ENCODE measurements at regions not wholly inside any gene's neighbourhood (a gene's known extent, or its start where the extent isn't known, plus 50 kb on each side); places are given as distances from the start of the nearest gene placed in this dataset.

- no peak for DNase-seq (ENCODE audit: low spot score)
Observed at GRCh38 chr13:21318891-21319532, 140.1 kb downstream of the ZDHHC20 start.

DNA sequence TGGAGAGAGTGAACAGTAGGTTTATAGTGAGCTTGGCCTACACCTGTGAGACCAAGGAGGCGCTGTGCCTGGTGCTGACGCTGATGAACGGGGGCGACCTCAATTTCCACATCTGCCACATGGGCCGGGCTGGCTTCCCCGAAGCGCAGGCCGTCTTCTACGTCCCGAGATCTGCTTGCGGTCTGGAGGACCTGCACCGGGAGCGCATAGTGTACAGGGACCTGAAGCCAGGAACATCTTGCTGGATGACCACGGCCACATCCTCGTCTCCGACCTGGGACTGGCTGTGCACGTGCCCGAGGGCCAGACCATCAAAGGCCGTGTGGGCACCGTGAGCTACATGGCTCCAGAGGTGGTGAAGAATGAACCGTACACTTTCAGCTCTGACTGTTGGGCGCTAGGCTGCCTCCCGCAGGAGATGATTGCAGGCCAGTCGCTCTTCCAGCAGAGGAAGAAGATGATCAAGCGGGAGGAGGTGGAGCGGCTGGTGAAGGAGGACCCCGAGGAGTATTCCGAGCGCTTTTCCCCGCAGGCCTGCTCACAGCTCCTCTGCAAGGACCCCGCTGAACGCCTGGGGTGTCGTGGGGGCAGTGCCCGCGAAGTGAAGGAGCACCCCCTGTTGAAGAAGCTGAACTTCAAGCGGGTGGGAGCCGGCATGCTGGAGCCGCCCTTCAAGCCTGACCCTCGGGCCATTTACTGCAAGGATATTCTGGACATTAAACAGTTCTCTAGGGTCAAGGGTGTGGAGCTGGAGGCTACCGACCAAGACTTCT lies 139.0 kb downstream of the ZDHHC20 start:
- DNase-seq (ENCODE audit: low spot score), result no peak

GRCh38 chr13:21320642-21321034 lies 138.5 kb downstream of the ZDHHC20 start:
- no peak for DNase-seq (ENCODE audit: low spot score)

DNA sequence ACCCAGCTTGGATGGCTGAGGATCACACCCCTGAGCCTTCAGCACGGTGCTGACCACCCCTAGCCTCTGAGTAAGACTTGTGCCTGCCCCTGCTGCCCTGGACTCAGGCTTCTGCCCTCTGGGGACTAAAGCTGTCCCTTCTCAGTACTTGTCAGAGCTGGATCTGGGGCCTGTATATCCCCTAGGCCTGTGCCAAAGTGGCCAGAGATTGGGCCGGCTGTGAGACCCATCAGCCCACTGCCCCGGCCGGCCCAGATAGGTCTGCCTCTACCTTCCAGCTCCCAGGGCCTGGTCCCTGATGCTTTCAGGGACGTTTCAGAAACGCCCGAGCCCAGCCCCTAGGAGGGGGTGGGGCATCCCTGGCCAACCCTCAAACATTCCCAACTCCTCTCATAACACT lies 137.8 kb downstream of the ZDHHC20 start:
- no peak for DNase-seq (ENCODE audit: low spot score)

DNA sequence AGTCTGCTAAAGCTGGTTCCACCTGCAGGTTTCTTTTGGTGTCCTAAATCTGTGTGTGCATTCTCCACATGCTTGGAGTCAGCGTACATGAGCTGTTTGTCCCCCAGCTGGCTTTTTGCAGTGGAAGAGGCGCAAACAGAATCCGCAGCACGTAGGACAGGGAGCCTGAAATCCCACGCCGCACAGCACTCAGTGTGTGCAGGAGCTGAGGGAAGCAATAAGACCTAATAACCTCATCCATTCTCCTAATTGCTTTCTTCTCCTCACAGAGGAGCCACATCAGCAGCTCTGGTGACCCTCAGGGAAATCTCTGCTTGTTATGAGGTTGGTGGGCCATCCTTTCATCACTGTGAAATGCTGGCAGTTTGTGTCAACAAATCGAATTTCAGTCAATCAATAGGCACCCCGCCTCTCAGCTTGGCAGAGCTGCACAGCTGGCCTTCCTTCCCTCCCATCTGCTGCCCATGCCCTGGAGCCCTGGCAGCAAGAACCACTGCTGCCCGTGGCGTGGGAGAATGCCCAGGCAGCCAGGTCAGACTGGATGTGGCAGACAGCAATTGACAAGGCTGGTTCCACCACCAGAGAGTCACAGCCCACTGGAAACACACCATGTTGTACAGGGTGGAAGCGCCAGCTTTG lies 136.7 kb downstream of the ZDHHC20 start:
- DNase-seq (ENCODE audit: low spot score), result no peak

All from cerebellar cortex (tissue), 1 donor.